ENCODE measurements at regions not wholly inside any gene's neighbourhood (a gene's known extent, or its start where the extent isn't known, plus 50 kb on each side); places are given as distances from the start of the nearest gene placed in this dataset.
"Not testable (repeated sequence)": the region's sequence is repeated elsewhere in the genome, so short reads cannot be mapped to it uniquely, and the experiment has no call there.

DNA sequence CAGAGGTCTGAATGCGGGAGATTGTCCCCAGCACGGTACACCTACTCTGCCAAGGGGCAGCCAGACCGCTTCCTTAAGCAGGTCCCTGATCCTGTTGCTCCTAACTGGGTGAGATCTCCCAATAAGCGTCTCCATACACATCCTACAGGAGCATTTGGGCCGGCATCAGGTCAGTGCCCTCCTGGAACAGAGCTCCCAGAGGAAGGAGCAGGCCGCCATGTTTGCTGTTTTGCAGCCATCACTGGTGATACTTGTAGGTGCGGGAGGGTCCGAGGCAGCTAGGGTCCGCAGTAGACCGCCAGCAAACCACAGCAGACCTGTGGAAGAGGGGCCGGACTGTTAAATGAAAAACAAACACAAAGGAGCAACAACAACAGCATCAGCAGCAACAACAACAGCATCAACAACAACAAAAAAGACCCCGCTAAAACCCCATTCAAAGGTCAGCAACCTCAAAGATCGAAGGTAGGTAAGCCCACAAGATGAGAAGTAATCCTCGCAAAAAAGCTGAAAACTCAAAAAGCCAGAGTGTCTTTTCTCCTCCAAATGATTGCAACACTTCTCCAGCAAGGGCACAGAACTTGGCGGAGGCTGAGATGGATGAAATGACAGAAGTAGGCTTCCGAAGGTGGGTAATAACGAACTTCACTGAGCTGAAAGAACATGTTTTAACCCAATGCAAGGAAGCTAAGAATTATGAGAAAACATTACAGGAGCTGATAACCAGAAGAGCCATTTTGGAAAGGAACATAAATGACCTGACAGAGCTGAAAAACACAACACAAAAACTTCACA lies 79.0 kb upstream of the CDH7 start:
- DNase-seq (ENCODE audit: low read depth, low spot score) = no peak

DNA sequence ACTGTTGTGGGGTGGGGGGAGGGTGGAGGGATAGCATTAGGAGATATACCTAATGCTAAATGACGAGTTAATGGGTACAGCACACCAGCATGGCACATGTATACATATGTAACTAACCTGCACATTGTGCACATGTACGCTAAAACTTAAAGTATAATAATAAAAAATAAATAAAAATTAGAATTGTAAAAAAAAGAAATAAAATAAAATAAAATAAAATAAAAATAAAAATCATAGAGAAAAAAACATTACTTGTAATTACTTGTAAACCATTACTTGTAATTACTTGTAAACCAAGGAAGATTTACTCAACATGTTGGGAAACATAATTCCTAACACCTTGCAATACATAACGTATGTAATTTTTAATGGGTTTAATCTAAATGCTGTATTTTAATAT lies 80.7 kb upstream of the CDH7 start:
- not testable (repeated sequence) for DNase-seq (ENCODE audit: low read depth, low spot score)

DNA sequence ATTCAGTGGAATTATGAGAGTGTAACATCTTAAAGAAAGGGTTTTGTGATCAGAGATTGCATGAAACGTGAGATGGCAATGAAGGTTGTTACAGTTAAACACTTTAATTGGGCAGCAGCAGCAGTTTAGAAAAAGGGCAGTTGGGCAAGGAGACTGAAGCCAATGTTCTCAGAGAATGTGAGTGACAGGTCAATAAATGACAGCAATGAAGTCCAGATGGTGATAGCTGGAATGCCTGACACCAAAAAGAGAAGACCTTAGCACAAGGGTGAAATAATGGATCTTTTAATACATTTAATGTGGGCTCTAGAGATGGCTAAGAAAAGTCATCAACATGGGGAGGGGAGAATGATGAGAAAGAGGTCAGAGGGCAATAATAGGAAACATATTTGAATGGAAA lies 89.4 kb upstream of the CDH7 start:
- DNase-seq (ENCODE audit: low read depth, low spot score) = no peak

DNA sequence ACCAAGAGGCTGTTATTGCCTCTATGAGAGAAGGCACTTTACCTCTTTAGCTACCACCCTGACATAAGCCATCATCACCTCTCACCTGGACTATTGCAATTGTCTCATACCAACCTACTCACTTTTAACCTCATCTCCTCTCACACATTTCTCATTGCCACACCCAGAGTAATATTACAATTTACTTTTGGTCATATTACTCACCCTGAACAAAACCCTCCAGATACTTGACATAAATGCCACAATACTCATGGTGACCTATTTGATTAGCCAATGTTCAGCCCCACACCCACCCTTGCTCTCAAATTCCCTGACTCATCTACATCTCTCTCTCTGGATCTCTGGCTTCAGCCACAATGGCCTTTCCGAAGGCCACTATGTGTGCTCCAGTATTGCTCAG lies 90.9 kb upstream of the CDH7 start:
- DNase-seq (ENCODE audit: low read depth, low spot score) = no peak

DNA sequence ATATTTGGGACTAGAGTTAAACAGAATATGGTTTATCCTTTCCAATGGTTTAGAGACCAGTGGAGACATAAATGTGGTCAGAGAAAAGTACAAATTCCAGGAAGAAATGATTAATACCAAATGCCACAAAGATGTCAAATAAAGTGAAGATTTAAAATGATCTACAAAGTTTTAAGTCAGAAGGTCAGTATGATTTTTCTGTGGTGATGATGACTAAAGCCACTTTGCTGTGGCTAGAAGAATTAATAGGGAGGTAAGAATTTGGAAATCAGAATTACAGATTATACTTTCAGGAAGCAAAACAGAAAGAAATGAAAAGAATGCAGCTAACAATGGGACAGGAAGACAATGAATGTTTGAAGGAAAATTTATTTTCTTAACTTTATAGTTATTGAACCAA lies 91.5 kb upstream of the CDH7 start:
- DNase-seq (ENCODE audit: low read depth, low spot score) = no peak

DNA sequence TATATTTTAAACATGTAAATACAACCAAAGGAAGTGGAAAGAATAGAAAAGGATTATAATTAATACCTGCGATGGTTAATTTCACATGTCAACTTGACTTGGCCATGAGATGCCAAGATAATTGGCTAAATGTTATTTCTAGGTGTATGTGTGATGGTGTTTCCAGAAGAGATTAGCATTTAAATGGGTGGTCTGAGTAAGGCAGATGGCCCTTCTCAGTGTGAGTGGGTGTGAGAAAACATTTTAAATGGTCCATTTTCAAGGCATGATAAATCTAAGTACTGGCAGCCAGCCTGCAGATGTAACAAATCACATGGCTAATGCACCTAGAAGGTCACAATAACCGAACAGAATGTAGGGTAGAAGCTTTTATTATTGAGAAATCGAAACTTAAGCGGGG lies 99.6 kb upstream of the CDH7 start:
- no peak for DNase-seq (ENCODE audit: low read depth, low spot score)

DNA sequence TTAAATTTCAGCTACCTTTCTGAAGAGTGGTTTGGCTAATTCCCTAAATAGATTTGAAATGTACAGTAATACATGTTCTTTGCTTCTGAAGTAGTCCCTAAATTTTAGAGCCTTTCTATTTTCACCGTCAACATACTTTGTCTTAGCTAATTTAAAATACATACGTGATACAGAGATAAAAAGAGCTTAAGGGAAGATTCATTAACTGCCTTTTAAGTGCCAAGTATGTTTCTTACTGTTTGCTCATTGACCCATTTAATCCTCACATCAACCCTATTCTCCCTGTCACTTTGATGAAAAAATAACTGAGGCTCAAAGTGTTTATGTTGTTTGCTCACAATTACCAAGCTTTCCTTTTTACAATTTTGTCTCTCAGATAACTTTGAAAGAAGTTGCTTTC lies 118.6 kb upstream of the CDH7 start:
- DNase-seq (ENCODE audit: low read depth, low spot score) = no peak

DNA sequence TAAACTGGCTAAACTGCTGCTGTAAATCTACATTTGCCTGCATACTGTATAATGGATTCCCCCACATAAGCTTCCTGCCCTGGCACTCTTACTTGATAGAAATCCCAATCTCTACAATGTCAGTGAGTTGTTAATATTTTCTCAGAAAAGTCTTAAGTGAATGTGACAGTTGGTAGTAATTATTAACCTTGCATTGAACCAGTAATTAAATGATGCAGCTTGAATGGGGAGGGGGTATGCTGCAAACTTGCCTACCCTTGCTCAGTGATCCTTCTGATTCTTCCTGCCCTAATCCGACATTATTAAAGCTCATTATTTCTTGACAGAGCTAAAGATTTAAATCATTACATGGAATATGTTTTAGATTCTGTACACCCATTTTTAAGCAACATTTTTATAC lies 119.0 kb upstream of the CDH7 start:
- DNase-seq (ENCODE audit: low read depth, low spot score) = no peak

DNA sequence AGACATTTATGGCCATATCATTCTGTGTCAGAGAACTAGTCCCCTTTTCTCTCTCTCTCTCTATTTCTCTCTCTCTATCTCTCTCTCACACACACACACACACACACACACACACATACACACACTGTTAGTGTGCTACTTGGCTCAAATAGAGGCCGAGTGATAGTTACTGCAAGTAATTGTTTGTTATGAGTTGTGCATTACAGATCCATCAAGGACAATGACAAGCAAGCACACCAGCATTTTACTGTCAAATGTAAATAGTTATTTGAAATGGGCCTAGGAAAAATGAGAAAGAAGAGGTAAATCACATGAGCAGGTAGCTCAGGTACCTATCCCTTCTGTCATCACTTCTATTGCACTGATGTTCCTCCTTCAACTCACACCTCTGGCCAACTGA lies 122.4 kb upstream of the CDH7 start:
- no peak for DNase-seq (ENCODE audit: low read depth, low spot score)

DNA sequence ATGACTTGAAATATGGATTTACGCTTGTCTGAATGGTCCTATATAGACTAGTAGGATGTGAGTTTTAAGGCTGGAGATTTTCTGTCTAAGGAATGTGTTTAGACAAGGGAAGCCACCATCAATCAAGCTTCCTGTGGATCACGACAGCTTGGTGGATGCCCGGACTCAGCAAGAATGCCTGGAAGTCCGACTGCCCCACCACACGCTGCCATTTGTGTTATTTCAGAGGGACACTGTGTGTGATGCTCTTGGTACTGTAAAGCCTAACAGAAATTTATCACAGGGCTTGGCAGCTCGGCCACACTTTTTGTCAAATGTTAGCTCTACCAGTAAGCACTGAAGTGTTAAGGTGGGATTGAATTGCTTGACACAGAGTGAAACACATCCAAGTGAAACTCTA lies 127.1 kb upstream of the CDH7 start:
- no peak for DNase-seq (ENCODE audit: low read depth, low spot score)

DNA sequence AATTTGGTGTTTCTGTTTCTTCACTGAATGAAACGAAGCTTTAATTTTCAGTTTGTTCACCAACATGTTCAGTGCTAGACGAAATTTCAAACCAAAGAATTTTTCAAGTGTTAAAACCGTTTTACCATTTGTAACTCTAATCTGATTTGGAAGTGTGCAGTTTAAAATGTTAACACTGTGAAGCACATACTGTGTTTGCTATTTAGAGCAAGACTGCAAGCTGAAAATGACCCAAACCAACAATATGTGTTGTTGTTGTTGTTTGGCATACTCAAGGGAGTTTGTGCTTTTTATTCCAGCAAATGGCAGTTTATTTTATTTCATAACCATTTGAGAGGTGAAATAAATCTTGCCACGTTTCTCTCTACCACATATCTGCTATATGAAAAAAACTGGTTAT lies 128.4 kb upstream of the CDH7 start:
- DNase-seq (ENCODE audit: low read depth, low spot score) = no peak

DNA sequence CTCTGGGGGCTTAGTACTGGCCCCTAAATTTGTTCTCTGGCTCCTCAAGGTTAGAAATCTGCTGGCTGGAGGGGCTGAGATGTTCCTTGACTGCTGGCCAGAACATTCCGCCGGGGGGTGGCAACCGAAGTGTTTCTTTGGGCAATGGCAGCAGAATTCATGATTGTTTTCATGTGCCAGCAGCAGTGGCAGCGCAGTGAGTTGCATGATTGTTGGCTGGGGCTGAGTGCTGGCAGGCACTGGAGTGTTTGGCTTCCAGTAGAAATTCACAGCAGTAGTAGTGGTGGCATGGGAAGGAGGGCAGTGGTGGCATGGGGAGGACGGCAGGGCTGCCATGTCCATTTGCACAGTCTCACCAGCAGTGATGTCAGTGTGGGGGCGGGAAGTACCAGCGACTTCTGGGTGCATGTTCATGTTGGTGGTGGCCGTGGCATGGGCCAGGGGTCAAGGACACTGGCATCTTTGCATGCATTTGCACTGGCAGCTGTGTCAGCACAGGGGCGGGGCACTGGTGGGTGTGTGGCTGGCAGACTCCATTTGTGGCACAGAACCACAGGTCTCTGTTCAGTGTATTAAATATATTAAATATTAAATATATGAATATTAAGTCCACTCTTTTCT lies 130.6 kb upstream of the CDH7 start:
- no peak for DNase-seq (ENCODE audit: low read depth, low spot score)

DNA sequence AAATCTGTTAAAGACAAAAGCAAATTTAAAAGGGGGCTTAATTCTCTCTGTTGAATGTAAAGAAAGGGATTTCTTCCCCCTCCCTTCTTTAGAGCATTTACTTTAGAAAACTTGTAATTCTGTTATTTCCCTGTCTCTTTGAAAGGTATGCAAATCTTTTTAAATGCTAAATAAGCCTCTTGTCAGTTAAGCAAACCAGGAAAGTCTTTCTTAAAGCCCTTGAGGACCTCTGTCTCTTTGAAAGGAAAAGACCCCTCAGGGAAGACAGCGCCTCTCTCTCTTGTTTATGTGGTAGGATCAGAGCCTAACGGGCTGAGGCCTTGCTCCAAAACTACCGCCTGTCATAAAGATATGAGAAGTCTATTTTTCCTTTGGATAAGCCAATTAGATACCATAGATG lies 139.9 kb upstream of the CDH7 start:
- DNase-seq (ENCODE audit: low read depth, low spot score) = no peak

DNA sequence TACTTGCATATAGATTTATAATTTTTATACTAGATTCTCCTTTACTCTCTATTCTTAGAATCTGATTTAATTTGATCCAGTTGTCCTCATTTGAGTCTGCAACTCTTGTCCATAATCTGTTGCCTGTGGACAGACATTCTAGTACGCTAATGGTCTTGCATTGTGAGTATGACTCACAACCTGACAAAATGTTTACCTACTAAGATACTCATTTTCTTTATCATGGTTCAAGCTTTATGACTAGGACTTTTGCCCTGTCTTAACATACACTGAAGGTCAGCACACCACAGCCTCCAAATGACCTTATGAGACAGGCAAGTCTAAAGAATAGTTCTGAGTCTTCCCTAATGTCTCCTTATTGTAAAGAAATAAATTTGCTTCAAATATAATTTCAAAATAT lies 142.3 kb upstream of the CDH7 start:
- DNase-seq (ENCODE audit: low read depth, low spot score) = no peak

DNA sequence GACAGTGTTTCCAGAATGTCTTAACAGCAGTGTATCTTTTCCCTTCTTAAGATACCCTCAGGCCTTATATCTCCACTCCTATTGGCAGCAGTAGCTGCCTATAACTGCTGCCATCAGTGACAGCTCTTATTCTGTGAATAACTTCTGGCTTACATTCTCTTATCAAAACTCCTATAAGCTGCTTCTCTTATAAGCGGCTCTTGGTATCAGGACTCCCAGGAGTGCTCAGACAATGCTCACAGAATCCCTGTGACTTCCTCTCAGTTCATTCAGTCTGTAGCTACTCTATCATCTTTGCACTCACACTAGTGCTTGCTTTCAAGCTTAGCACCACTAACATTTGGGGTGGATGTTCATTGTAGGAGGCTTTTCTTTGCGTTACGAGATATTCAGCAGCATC lies 143.7 kb upstream of the CDH7 start:
- DNase-seq (ENCODE audit: low read depth, low spot score) = no peak

DNA sequence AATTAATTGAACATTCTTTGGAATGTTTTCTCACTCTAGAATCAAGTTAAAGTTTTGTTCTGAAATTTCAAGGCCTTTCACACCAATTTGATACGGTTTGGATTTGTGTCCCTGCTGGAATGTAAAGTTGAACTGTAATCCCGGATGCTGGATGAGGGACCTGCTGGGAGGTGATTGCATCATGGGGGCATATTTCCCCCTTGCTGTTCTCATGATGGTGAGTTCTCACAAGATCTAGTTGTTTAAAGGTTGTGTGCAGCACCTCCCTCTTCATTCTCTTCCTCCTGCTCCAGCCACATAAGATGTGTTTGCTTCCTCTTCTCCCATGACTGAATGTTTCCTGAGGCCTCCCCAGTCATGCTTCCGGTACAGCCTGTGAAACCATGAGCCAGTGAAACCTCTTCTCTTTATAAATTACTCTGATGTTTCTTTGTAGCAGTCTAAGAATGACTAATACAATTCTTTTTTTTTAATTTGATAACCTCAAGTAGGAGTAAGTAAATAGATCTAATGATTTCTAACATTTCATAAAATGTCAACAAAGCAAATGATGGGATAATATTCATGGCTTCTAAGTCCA lies 144.2 kb upstream of the CDH7 start:
- no peak for DNase-seq (ENCODE audit: low read depth, low spot score)

DNA sequence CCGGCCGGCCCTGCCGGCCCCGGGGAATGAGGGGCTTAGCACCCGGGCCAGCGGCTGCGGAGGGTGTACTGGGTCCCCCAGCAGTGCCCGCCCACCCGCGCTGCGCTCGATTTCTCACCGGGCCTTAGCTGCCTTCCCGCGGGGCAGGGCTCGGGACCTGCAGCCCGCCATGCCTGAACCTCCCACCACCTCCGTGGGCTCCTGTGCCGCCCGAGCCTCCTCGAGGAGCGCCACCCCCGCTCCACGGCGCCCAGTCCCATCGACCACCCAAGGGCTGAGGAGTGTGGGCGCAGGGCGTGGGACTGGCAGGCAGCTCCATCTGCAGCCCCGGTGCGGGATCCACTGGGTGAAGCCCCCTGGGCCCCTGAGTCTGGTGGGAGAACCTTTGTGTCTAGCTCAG lies 145.5 kb upstream of the CDH7 start:
- not testable (repeated sequence) for DNase-seq (ENCODE audit: low read depth, low spot score)

DNA sequence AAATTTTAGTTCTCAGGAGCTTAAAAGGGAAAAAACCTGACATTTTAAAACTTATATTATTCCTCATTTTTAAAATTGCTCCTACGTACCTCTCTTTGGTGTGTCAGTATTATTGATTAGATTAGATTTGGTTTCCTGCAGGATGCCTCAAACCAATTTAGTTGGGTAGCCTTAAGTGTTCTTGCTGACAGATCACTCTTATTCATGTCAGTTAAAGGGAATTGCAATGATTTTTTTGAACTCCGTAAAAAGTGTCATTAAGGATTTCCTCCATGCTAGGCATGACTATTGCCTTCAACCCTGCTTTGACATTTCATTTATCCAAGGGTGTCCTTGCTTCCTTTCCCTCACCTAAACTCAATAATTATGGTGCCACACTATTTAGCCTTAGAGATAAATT lies 149.0 kb upstream of the CDH7 start:
- no peak for DNase-seq (ENCODE audit: low read depth, low spot score)

DNA sequence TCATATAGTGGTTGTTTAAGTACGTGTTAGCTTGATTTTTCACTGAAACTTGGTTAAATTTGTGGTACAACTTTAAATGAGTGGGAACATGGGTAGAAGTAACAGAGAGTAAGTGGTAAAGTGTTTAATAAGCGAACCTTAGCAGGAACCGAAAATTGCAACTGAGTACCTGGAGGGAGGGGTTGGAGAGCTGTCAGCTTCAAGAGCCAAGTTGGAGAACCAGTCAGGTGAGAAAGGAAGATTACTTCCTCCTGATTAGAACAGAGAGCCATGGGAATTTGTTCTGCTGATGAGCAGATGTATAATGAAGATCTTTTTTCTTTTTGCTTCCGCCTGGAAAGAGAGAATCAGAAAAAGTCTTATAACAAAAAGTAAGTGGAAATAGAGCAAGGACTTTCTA lies 158.4 kb upstream of the CDH7 start:
- no peak for DNase-seq (ENCODE audit: low read depth, low spot score)

DNA sequence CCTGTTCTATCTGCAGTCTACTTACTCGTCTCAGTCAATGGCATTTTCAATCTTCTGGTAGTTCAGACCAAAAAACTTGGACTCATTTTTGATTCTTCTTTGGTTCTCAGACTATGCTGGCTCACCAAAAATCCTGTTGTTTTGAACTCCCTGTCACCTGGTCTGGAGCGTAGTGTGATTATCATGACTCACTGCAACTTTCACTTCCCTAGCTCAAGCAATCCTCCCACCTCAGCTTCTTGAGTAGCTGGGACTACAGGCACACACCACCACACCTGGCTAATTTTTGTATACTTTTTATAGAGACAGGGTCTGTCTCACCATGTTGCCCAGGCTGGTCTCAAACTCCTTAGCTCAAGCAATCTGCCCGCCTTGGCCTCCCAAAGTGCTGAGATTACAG lies 163.3 kb upstream of the CDH7 start:
- no peak for DNase-seq (ENCODE audit: low read depth, low spot score)

DNA sequence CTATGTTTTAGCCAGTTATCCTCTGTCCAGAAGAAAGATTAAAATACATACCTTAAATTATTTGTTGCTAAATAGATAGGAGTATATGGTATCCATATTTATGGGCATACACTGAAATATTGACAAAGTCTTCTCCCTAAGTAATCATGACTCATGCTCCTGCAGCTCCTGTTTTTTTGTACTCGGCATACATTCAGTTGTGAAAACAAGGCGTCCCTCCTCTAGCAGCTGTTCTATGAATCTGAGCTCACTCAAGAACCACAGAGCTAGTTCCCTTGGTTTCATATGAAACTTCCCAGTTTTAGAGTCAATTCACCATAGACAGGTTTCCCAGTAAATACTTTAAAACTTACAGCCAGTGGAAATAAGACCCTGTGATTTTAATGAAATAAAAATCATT lies 168.7 kb upstream of the CDH7 start:
- not testable (repeated sequence) for DNase-seq (ENCODE audit: low read depth, low spot score)

DNA sequence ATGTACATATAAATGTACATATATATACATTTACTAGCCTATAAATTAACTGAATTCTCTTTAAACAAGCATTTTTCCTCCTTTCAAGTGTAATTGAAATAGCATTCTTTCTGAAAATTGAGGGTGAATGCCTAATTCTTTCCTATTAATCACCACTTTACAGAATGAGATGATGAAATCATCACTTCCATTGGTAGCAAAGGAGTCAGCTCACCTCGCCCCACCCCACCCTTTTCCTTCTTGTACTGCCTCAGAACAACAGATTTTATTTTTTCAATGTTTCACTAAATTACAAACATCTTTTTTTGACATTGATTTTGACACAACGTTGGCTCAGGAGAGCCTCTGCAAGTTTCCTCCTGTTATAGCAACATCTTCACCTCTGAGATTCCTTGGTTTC lies 181.9 kb upstream of the CDH7 start:
- no peak for DNase-seq (ENCODE audit: low read depth, low spot score)

DNA sequence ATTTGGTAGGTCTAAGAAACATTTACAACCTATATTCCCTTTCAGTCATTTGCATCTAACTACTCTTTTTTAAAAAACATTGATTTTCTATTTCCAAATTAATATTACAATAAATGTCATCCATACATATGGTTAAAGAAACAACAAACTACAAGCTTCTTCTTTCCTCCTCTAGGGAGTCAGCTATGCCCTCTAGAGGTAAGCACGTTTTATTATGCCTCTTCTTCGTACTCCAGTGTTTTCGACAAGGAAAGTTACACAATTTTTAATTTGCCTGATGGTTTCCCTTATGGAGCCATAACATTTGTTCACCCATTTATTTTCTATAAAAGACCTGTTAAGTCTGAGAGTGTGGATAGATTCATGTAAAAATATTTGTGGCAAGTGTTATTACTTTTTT lies 183.4 kb upstream of the CDH7 start:
- DNase-seq (ENCODE audit: low read depth, low spot score) = peak; percentile 3
